ENCODE measurements at regions not wholly inside any gene's neighbourhood (a gene's known extent, or its start where the extent isn't known, plus 50 kb on each side); places are given as distances from the start of the nearest gene placed in this dataset.

DNA sequence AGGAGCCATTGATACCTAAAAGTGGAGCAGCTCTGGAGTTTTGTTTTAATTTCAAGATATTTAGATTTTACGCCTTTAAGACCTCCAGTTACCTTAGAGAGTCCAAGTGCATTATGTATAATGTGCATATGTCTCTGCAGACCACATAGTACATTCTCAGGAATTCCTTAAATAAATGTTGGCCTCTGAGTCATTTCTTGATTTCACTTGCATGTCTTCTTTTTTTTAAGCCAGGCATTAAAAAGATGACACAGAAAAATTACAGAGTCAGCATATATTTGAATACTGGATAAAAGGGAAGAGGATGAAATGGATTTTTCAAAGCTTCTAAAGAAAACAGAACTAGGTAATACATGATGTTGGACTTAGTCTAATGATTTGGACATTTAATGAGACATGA lies 125.2 kb downstream of the TMCO5A start:
- TF ChIP-seq GATA3 (IDR thresholded peaks at IDR 0.05; ENCODE audit: low read depth, low read length) (no peak), GATA2 (IDR thresholded peaks at IDR 0.05; ENCODE audit: low read depth, low read length) (no peak)

DNA sequence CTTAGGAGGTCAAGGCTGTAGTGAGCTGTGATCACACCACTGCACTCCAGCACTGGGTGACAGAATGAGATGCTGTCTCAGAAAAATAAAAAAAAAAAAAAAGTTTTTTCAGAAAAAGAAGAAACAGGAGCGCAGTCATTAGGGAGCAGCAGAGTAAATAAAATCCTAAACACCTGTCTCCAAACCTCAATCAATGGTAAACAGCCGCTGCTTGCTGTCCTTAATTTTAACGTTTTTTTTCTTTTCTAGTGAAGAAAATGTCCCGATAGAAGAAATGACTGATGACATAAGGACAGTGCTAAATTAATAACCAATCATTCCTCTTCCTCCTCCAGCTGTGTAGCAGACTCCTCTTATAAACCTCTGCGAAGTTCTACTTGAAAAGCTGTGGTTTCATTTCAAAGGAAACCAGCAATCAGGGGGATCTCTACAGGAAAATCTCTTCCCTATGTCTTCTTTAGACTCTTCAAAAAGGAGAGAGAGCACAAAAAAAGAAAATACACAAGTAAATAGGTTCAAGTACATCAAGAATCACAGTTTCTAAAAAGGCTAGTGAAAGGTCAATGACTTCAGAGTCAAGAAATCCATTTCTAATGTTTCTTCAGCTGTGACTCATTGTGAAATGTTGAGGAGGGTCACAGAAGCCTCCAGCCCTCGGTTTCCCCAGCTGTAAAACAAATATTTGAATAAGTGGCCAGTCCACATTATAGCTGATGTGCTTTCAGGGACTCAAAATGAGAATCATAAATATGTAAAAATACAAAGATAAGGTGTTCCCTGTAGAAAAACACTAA lies 127.6 kb downstream of the TMCO5A start:
- TF ChIP-seq GATA2 (IDR thresholded peaks at IDR 0.05; ENCODE audit: low read depth, low read length) (no peak), GATA3 (IDR thresholded peaks at IDR 0.05; ENCODE audit: low read depth, low read length) (no peak)

DNA sequence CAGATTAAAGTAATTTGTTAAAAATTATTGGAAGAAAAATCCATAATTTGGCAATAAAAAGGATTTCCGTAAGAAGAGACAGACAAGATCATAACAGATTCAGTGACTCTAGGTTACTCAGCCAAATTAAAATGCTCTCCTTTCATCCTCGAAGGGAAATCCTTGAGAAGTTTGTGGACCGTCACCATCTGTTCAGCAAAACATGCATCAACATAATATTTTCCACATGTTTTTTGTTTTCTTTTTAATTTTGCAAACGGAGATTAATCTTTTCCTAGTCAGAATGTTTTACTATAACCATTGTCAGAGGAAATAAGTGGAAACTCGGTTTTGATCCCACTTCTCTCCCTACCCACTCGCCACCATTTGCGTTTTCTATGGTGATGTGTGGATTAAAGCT lies 128.3 kb downstream of the TMCO5A start:
- TF ChIP-seq GATA2 (IDR thresholded peaks at IDR 0.05; ENCODE audit: low read depth, low read length) (no peak), GATA3 (IDR thresholded peaks at IDR 0.05; ENCODE audit: low read depth, low read length) (no peak)

GRCh38 chr15:38065721-38066345 lies 131.4 kb downstream of the TMCO5A start:
- no peak for TF ChIP-seq GATA3 (IDR thresholded peaks at IDR 0.05; ENCODE audit: low read depth, low read length)

DNA sequence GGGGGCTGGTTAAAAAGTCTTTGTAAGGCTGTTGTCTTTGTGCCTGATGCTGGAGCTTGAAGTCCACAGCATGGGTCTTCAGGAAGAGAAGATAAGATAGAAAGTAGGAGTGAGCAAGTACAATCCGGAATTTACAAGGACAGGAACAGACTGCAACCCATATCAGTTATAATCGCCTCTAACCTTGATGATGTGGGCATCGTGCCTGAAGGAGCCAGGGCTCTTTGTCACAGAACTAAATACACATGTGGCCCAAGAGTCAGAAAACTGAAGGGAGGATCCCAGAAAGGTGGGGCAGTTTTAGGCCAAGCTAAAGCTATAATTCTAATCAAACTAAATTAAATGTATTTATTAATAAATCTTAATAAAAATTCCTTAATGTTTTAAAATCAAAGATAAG lies 132.2 kb downstream of the TMCO5A start:
- TF ChIP-seq GATA3 (IDR thresholded peaks at IDR 0.05; ENCODE audit: low read depth, low read length) (no peak), GATA2 (IDR thresholded peaks at IDR 0.05; ENCODE audit: low read depth, low read length) (no peak)

DNA sequence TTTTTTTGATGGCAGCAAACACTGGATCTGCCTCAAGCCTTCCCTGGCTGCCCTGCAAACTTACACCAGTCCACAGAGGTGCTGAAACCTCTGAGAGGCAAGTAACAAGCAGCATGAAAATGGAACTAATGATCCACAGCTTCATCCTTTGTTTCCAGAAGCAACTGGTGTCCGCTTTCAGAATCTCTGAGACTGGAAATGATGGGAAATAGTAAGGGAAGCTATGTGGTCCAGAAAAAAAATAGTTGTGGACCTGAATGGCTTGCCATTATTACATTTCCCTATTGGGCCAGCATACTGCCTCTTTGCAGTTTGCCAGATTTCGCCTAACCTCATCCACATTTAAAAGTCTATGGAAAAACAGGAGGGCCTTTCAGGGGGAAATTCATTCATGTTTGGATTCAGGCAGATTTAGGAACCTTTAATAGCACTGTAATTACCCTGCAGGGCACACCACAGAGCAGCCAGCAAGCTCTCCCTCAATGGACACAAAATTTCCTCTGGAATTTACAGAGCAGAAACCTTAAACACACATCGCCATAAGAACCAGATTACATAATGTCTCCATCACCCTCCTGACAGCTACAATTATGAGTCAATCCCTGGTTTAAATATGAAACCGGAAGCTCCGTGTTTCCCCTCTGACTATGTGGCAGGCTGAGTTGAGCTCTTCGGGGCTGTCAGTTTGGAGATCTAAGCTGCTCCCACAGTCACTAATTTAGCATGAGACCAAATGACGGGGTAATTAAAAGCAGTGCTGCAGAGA lies 134.4 kb downstream of the TMCO5A start:
- TF ChIP-seq GATA3 (IDR thresholded peaks at IDR 0.05; ENCODE audit: low read depth, low read length) (no peak), GATA2 (IDR thresholded peaks at IDR 0.05; ENCODE audit: low read depth, low read length) (no peak)

- no peak for TF ChIP-seq GATA2 (IDR thresholded peaks at IDR 0.05; ENCODE audit: low read depth, low read length)
- TF ChIP-seq GATA3 (IDR thresholded peaks at IDR 0.05; ENCODE audit: low read depth, low read length) = no peak
These were observed 135.1 kb downstream of the TMCO5A start for GRCh38 chr15:38069511-38070011.

DNA sequence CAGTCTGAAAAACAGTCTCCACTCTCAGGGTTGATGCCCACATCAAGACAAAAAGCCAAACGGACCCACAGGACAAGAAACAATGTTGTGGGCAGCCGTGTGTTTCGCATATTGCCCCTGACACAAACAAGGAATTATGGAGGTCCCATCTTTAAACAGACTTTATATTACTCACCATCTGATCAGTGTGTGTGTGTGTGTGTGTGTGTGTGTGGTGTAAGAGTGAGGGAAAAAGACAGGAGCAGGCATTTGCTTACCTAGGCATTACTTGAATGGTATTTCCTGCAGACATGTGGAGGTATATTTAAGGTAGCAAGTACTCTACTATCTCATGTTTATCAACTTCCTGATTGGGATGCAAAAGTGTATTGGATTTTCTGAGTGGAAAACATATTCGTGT lies 136.3 kb downstream of the TMCO5A start:
- TF ChIP-seq GATA3 (IDR thresholded peaks at IDR 0.05; ENCODE audit: low read depth, low read length) (no peak), GATA2 (IDR thresholded peaks at IDR 0.05; ENCODE audit: low read depth, low read length) (no peak)

- no peak for TF ChIP-seq GATA2 (IDR thresholded peaks at IDR 0.05; ENCODE audit: low read depth, low read length)
- no peak for TF ChIP-seq GATA3 (IDR thresholded peaks at IDR 0.05; ENCODE audit: low read depth, low read length)
These were observed 137.0 kb downstream of the TMCO5A start for GRCh38 chr15:38071211-38071972.

DNA sequence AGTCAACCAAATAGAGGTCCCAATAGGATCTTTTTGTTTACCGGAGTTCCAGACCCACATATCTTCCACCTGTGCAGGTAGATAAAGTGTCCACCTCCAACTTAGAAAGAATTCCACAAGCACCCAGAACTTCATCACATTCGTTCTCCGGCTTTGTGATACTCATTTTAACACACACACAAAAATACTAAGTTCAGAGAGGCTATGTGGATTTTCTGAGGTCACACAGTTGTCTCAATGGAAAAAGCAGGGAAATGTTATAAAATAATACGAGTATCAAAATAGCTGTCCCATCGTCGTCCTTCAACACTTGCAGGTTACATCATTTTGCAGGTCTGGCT lies 137.5 kb downstream of the TMCO5A start:
- no peak for TF ChIP-seq GATA2 (IDR thresholded peaks at IDR 0.05; ENCODE audit: low read depth, low read length)
- no peak for TF ChIP-seq GATA3 (IDR thresholded peaks at IDR 0.05; ENCODE audit: low read depth, low read length)

DNA sequence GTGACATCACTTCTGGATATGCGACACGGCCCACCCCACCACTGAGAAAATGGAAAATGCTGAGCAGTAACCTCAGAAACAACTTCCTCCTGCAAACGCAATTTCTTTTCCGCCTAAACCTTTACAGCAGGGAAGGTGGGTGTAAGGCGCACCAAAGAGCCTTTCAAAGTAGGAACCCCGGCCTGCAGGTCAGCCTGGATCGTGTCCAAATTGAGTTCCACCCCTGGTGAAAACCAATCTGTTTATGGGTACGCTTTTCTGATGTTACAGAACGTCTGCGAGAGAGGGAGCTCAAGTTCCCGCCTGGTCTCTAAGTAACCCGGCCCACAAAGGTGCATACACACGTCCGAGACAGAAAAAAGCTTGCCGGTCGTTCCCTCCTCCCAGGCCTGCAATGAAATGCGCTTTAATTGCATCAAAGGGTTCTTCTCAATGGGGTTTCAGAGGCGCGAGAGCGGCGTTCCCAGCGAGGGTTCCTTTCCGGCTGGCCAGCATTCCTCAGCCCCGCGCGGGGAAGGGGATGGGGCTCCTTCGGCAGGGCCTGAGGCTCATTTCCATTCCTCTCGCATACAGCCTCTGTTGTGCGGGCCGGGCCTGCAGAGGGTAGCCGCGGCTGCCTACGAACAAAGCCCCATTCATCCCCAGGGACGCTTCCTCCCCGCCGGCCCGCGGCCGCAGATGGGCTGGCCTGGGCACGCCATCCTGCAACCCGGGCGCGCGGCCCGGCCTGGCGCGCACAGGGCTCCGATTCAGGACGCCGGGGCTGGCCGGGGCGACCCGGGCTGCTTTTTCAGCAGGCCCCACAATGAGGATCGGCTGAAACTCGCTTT lies 138.1 kb downstream of the TMCO5A start:
- TF ChIP-seq GATA2 (IDR thresholded peaks at IDR 0.05; ENCODE audit: low read depth, low read length) (no peak), GATA3 (IDR thresholded peaks at IDR 0.05; ENCODE audit: low read depth, low read length) (no peak)

DNA sequence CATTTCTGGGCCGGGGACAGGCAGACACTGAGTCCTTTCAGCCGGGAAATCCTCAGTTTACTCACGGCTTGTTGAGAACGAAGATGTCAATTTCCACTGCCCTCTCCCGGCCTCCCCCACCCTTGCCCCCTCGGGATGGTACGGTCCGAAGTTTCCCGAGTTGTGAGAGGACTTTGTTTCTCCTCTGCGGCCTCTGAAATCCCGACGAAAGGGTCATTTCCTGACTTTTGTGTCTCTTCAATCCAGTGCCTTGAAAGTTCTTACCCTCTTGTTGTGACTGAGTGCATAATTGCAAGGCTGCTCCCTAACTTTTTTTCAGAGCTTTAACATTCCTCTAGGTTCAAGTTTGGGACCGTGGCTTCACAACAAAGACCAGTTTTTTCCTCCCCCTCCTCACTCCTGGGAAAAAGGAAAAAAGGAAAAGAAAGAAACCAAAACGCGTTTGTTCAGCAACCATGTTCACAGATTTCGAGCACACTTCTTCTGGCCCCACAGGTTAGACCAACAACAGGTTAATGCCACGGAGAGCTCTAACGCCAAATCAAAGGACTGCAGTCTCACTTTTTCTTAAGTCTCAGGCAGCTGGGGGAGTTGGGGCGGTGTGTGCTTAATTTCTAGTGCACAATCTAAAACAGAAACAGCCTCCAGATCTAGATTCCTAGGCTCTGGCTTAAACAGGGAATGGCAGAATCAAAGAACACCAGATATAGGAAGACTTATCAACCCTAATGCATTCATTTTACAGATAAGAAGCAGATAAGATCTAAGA lies 138.9 kb downstream of the TMCO5A start:
- TF ChIP-seq GATA3 (IDR thresholded peaks at IDR 0.05; ENCODE audit: low read depth, low read length) = peak; percentile 36; the same call in 1 of the 2 replicates
- no peak; the same call in 1 of the 2 replicates for TF ChIP-seq GATA2 (IDR thresholded peaks at IDR 0.05; ENCODE audit: low read depth, low read length)
